Posterior vena cava (tissue), 2 donors: ENCODE measurements at regions not wholly inside any gene's neighbourhood (a gene's known extent, or its start where the extent isn't known, plus 50 kb on each side); places are given as distances from the start of the nearest gene placed in this dataset.

Source experiments
- DNase-seq: peaks from one replicate; pipeline ENCODE4 v3.0.0-alpha.2; 2020; ENCODE audit warnings: low spot score
- intact Hi-C, 2 donors: fragments of 100-400 bp; cut with DNase I; formaldehyde crosslinking; loops; one replicate each; pipeline versions ENCODE4 v1.14.1 to v1.14.2; 2022 to 2023
- donor health status: DM: yes; HTN: yes; CAD: no.
- donor health status: DM: yes; HTN: yes; CAD: no.

GRCh38 chr3:154781595-154781994, 298.5 kb upstream of the MME start:
- intact Hi-C loops = no loop called here
- DNase-seq = no peak

GRCh38 chr3:154780263-154780662, 299.9 kb upstream of the MME start:
- DNase-seq = no peak
- intact Hi-C loops = no loop called here

- intact Hi-C loops = no loop called here
- DNase-seq = no peak
Measured at GRCh38 chr3:154779571-154779970, 300.5 kb upstream of the MME start.

- intact Hi-C loops = no loop called here
Measured at GRCh38 chr3:154778057-154778456, 302.1 kb upstream of the MME start.

GRCh38 chr3:154776549-154777225, 303.4 kb upstream of the MME start:
- DNase-seq = no peak

More at GRCh38 chr3:154778057-154778456, 302.1 kb upstream of the MME start:
- DNase-seq = no peak

GRCh38 chr3:154775821-154776548, 304.1 kb upstream of the MME start:
- intact Hi-C loops = no loop called here
- no peak for DNase-seq

More at GRCh38 chr3:154776549-154777225, 303.4 kb upstream of the MME start:
- intact Hi-C loops = no loop called here

GRCh38 chr3:154766765-154767503, 313.2 kb upstream of the MME start:
- DNase-seq = no peak
- intact Hi-C loops = loop anchor here (10.0 kb wide), 1 partner anchor 558 kb away; no protein-coding TSS in a partner anchor

GRCh38 chr3:154764856-154765640, 315.1 kb upstream of the MME start:
- intact Hi-C loops = loop anchor here (10.0 kb wide), 1 partner anchor 560 kb away; no protein-coding TSS in a partner anchor
- DNase-seq = no peak

- intact Hi-C loops = loop anchor here (10.0 kb wide), 1 partner anchor 562 kb away; no protein-coding TSS in a partner anchor
- DNase-seq = no peak
Measured at GRCh38 chr3:154762486-154762885, 317.6 kb upstream of the MME start.

GRCh38 chr3:154759966-154760365, 320.2 kb upstream of the MME start:
- intact Hi-C loops = loop anchor here (10.0 kb wide), 1 partner anchor 565 kb away; no protein-coding TSS in a partner anchor
- no peak for DNase-seq

- intact Hi-C loops = no loop called here
- no peak for DNase-seq
Measured at GRCh38 chr3:154758109-154758868, 321.8 kb upstream of the MME start.

- intact Hi-C loops = no loop called here
- DNase-seq = no peak
Measured at GRCh38 chr3:154753101-154753500, 323.1 kb upstream of the GPR149 start.

GRCh38 chr3:154749514-154749913, 319.5 kb upstream of the GPR149 start:
- DNase-seq = no peak
- intact Hi-C loops = no loop called here

GRCh38 chr3:154745929-154746328, 315.9 kb upstream of the GPR149 start:
- intact Hi-C loops = no loop called here
- no peak for DNase-seq

- intact Hi-C loops = no loop called here
- DNase-seq = no peak
Measured at GRCh38 chr3:154745122-154745521, 315.1 kb upstream of the GPR149 start.

- no peak for DNase-seq
- intact Hi-C loops = no loop called here
Measured at GRCh38 chr3:154743418-154743817, 313.4 kb upstream of the GPR149 start.

- intact Hi-C loops = no loop called here
Measured at GRCh38 chr3:154734468-154734867, 304.5 kb upstream of the GPR149 start.

GRCh38 chr3:154730186-154730585, 300.2 kb upstream of the GPR149 start:
- no peak for DNase-seq
- intact Hi-C loops = no loop called here

More at GRCh38 chr3:154734468-154734867, 304.5 kb upstream of the GPR149 start:
- DNase-seq = no peak
